DND-41 (cell line): ENCODE measurements at regions not wholly inside any gene's neighbourhood (a gene's known extent, or its start where the extent isn't known, plus 50 kb on each side); places are given as distances from the start of the nearest gene placed in this dataset.

Experiments used
- ATAC-seq: fragments of 200-7000 bp; cut with Tn5 transposase; 3 replicates; pipeline ENCODE4 v1.9.1; 2021; ENCODE audit warnings: low read depth; ENCODE audit not compliant: insufficient read depth
- DNase-seq: peaks from one replicate; pipeline ENCODE4 v3.0.0-alpha.2; 2020
- H2AFZ ChIP-seq: 2 replicates; pipeline ENCODE4 v1.6.0; 2012; ENCODE audit warnings: low read depth, low read length
- H3K27ac ChIP-seq: 2 replicates; pipeline ENCODE4 v1.5.1; 2012; ENCODE audit warnings: low read length, inconsistent platforms
- H3K27me3 ChIP-seq: fragments of 200-600 bp; sonication (generic); 2 replicates; pipeline ENCODE4 v1.6.0; 2012; ENCODE audit warnings: low read length, mild to moderate bottlenecking, inconsistent platforms; ENCODE audit not compliant: insufficient read depth, poor library complexity
- H3K36me3 ChIP-seq: 2 replicates; pipeline ENCODE4 v1.5.1; 2012; ENCODE audit warnings: low read length, inconsistent platforms; ENCODE audit not compliant: insufficient read depth
- H3K4me1 ChIP-seq: 2 replicates; pipeline ENCODE4 v1.5.1; 2012; ENCODE audit warnings: mild to moderate bottlenecking, low read length; ENCODE audit not compliant: insufficient read depth
- H3K4me2 ChIP-seq: 2 replicates; pipeline ENCODE4 v1.6.0; 2012; ENCODE audit warnings: mild to moderate bottlenecking, moderate library complexity, low read length, inconsistent platforms; ENCODE audit not compliant: insufficient read depth
- H3K4me3 ChIP-seq, 2 experiments: fragments of 200-600 bp in 1 of 2; shearing (Covaris generic) in 1 of 2; 2 replicates each; pipeline ENCODE4 v1.5.1; 2012 to 2016; ENCODE audit warnings: inconsistent platforms in 2 of 2, low read length in 2 of 2, mild to moderate bottlenecking in 2 of 2, low read depth in 1 of 2, moderate library complexity in 1 of 2
- H3K79me2 ChIP-seq: 2 replicates; pipeline ENCODE4 v1.6.0; 2012; ENCODE audit warnings: low read length, inconsistent platforms; ENCODE audit not compliant: insufficient read depth
- H3K9ac ChIP-seq: 2 replicates; pipeline ENCODE4 v1.6.0; 2012; ENCODE audit warnings: low read depth, mild to moderate bottlenecking, inconsistent platforms, low read length, moderate library complexity
- H3K9me3 ChIP-seq: 2 replicates; pipeline ENCODE4 v1.5.1; 2012; ENCODE audit warnings: low read length, moderate library complexity, mild to moderate bottlenecking, inconsistent platforms; ENCODE audit not compliant: insufficient read depth, severe bottlenecking
- H4K20me1 ChIP-seq: 2 replicates; pipeline ENCODE4 v1.6.0; 2012; ENCODE audit warnings: low read length; ENCODE audit not compliant: insufficient read depth
- EZH2 ChIP-seq: IDR thresholded peaks from 3 replicates; pipeline ENCODE4 v1.6.1; 2012; ENCODE audit warnings: borderline replicate concordance, low read depth, mild to moderate bottlenecking, moderate library complexity, low read length, inconsistent platforms; ENCODE audit not compliant: severe bottlenecking
- TF ChIP-seq, protein P1 (sequence below): IDR thresholded peaks from 2 replicates; pipeline ENCODE4 v1.5.1; 2012; ENCODE audit warnings: borderline replicate concordance, low read length, moderate library complexity, mild to moderate bottlenecking; ENCODE audit not compliant: poor library complexity, severe bottlenecking; ENCODE audit errors: extremely low read depth

DNA sequence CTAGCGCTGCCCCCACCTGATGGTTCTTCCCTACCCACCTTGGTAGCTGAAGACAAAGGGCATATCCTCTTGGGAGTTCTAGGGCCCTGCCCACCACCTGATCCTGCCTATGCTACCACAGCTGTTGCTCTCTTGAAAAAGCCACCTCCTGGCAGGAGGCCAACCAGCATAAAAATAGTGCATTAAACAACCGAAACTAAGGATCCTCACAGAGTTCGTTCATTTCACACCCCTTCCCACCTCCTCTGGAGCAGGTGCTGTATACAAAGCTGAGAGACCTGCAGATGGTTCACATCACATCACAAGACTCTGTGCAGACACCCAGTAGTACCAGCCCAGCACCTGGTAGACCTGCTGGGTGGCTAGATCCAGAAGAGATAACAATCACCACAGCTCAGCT, 1348.0 kb upstream of the TMEFF2 start:
- peak; percentile 81 for DNase-seq
- Histone ChIP-seq H3K36me3 (no peaks in the 10 kb centered on the region), H3K4me3 (peak overlapping the region in 1 of 2 experiments; percentile 37; a peak in 2 of 4 replicates), H2AFZ (no peak overlapping the region; the same call in 1 of the 2 replicates), H3K9me3 (peaks cover 16% of the 10 kb centered on the region), H3K4me2 (peak overlapping the region; percentile 39; the same call in 1 of the 2 replicates), H3K27ac (peak overlapping the region; percentile 90), H3K27me3 (no peaks in the 10 kb centered on the region), H3K4me1 (peaks cover 32% of the 10 kb centered on the region), H4K20me1 (no peaks in the 10 kb centered on the region), H3K9ac (peak overlapping the region; percentile 17; the same call in 1 of the 2 replicates), H3K79me2 (no peaks in the 10 kb centered on the region)
- TF ChIP-seq, protein P1, sequence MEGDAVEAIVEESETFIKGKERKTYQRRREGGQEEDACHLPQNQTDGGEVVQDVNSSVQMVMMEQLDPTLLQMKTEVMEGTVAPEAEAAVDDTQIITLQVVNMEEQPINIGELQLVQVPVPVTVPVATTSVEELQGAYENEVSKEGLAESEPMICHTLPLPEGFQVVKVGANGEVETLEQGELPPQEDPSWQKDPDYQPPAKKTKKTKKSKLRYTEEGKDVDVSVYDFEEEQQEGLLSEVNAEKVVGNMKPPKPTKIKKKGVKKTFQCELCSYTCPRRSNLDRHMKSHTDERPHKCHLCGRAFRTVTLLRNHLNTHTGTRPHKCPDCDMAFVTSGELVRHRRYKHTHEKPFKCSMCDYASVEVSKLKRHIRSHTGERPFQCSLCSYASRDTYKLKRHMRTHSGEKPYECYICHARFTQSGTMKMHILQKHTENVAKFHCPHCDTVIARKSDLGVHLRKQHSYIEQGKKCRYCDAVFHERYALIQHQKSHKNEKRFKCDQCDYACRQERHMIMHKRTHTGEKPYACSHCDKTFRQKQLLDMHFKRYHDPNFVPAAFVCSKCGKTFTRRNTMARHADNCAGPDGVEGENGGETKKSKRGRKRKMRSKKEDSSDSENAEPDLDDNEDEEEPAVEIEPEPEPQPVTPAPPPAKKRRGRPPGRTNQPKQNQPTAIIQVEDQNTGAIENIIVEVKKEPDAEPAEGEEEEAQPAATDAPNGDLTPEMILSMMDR, result peak; percentile 20
- no peak for TF ChIP-seq EZH2
- peak; percentile 98 for ATAC-seq

DNA sequence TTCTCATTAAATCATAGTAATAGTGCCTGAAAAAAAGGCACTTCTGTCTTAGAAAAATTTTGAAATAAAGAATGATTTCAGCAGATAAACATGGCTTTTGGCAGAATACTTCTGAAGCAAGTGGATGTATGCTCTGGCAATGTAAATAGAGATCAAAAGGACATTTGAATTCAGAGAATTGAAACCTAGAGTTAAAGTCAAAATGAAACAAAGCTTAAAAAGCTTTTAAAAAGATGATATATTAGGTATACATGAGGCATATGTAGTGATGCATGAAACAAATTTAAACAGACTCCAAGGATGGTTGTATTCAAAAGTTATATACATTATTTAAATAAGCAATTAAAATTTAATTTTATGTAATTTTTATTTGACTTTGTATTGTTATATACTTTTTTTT, 1344.5 kb upstream of the TMEFF2 start:
- H3K36me3 ChIP-seq, result no peaks in the 10 kb centered on the region
- no peak overlapping the region for H3K9ac ChIP-seq
- H3K4me2 ChIP-seq, result no peak overlapping the region
- H3K9me3 ChIP-seq, result peaks cover 13% of the 10 kb centered on the region
- ATAC-seq, result no peak
- H4K20me1 ChIP-seq, result no peaks in the 10 kb centered on the region
- H3K27ac ChIP-seq, result no peak overlapping the region
- DNase-seq, result no peak
- peaks cover 32% of the 10 kb centered on the region for H3K4me1 ChIP-seq
- H3K4me3 ChIP-seq, result no peak overlapping the region
- TF ChIP-seq, protein P1, result no peak
- no peak for TF ChIP-seq EZH2
- no peak overlapping the region for H2AFZ ChIP-seq
- no peaks in the 10 kb centered on the region for H3K79me2 ChIP-seq
- no peaks in the 10 kb centered on the region for H3K27me3 ChIP-seq

DNA sequence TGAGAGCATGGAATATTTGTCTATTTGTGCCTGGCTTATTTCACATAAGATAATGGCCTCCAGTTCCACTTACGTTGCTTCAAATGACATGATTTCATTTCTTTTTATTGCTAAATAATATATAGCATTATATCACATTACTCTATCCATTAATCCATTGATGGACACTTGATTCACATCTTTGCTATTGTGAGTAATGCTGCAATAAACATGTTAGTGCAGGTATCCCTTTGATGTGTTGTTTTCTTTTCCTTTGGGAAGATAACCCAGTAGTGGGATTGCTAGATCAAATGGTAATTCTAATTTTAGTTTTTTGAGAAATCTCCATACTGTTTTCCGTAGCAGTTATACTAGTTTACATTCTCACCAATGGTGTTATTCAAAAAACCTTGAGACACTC, 1343.3 kb upstream of the TMEFF2 start:
- H3K36me3 ChIP-seq, result no peaks in the 10 kb centered on the region

More for the DNA sequence above, 1343.3 kb upstream of the TMEFF2 start:
- no peak for DNase-seq
- H3K79me2 ChIP-seq, result no peaks in the 10 kb centered on the region
- H2AFZ ChIP-seq, result no peak overlapping the region
- H3K9ac ChIP-seq, result no peak overlapping the region
- peaks cover 25% of the 10 kb centered on the region for H3K4me1 ChIP-seq
- no peak for TF ChIP-seq EZH2
- TF ChIP-seq, protein P1, result no peak
- H3K27ac ChIP-seq, result no peak overlapping the region
- no peaks in the 10 kb centered on the region for H4K20me1 ChIP-seq
- no peaks in the 10 kb centered on the region for H3K27me3 ChIP-seq
- H3K9me3 ChIP-seq, result peaks cover 13% of the 10 kb centered on the region
- no peak overlapping the region for H3K4me3 ChIP-seq
- no peak for ATAC-seq
- no peak overlapping the region for H3K4me2 ChIP-seq
